NCI-H2107 treated with DMSO at 0.1 percent for 48 hours (cell line): ENCODE measurements at regions not wholly inside any gene's neighbourhood (a gene's known extent, or its start where the extent isn't known, plus 50 kb on each side); places are given as distances from the start of the nearest gene placed in this dataset.
A peak's percentile ranks its signal among the peaks of the same experiment; 100 is the strongest.

ENCODE experiments used
- DNase-seq: peaks from one replicate; lab custom pipeline; 2025; ENCODE audit not compliant: unreplicated experiment; lab: John Stamatoyannopoulos, UW

DNA sequence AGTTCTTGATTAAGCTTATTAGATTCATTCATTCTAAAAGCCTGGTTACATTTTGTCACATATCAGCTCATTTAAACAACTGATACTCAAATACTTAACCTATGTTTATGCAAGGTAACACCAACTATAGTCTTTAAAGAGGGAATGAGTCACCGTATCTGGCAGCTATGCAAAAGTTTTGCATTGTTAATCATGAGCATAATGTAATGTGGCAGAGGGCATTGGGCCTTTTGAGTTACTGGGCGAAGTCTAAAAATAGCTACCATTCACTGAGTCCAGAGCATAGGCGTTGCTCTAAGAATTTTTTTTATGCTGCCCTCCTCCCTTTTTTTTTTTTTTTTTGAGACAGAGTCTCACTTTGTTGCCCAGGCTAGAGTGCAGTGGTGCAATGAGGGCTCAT, 277.7 kb upstream of the ZNF717 start:
- no peak for DNase-seq

DNA sequence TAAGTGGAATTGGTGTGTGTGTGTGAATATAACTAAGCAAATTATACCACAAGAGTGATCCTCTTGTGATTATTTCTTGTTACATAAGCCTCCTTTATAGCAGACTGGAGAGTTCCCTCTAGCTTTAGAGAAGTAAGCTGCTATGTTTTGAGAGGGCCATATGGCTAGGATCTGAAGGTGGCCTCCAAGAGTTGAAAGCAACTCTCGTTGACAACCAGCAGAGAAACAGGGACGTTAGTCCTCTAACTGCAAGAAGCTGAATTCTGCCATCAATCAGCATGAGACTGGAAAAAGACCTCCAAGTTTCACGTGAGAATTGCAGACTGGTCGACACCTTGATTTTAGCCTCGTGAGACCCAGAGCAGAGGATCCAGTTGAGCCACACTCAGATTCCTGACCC, 278.5 kb upstream of the ZNF717 start:
- no peak for DNase-seq

GRCh38 chr3:76065964-76066363, 280.6 kb upstream of the ZNF717 start:
- DNase-seq: no peak

DNA sequence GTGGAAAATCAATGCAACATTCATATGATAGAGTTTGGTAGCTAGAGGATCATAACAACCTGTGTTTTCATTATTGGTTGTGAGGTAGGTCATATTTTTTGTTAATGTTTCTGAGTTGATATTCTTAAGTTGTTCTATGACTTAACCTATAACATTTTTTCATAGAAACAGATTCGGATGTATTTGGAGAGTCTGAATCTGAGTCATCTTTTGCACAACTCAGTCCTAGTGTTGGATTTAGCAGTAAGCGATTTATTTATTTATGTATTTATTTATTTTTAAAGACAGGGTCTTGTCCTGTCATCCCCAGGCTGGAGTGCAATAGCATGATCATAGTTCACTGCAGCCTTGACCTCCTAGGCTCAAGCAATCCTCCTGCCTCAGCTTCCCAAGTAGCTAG, 292.8 kb upstream of the ZNF717 start:
- no peak for DNase-seq

- DNase-seq: no peak
Observed at GRCh38 chr3:76083992-76084391, 298.6 kb upstream of the ZNF717 start.

DNA sequence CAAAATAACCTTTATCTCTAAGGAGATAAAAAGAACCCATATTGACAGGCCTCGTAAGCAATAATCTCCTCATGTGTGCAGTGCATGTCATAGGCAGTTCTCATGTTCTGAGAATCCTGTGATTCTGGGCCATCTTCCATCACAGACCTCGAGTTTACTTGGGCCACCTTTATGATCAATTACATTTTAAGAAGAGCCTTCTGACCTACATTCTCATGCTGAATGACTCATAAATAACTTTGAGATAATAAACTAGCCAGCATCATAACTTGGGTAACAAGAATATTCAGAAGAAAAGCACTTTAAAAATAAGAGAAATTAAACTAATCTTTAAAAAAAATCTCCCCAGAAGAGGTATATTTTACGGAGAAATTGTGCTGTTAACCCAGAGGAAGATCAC, 310.7 kb upstream of the ZNF717 start:
- DNase-seq: no peak

DNA sequence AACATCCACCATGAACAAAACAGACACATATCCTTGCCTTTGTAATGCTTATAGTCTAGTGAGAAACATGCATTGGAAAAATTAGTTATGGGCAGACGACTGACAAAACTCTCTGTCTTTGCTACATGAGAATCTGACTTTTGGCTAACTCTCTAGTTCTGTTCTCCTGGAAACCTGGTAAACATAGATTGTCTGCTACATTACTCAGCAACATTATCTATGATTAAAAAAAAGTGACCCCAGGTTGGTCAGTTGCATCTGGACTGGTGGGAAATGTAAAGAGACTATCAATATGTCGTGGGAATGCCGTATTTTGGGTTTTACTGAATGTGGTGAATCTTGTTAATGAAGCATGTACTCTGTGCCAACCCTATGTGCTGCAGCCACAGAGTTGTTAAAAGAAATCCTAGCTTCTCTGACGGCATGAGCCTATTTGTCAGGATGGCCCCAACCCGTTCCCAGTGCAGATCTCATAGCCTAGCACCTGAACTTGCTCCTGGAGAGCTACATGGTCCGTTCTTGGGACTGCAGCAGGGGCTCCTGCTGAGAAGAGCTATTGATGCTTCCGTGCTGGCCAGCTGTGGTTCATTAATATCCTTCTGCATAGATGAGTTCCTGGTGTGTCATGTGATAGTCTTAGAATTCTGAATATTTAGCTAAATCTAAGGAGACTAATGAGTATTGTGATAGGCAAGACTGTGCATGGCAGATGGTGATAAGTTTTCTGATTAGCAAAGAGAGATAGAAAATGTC, 311.7 kb upstream of the ZNF717 start:
- DNase-seq: no peak

DNA sequence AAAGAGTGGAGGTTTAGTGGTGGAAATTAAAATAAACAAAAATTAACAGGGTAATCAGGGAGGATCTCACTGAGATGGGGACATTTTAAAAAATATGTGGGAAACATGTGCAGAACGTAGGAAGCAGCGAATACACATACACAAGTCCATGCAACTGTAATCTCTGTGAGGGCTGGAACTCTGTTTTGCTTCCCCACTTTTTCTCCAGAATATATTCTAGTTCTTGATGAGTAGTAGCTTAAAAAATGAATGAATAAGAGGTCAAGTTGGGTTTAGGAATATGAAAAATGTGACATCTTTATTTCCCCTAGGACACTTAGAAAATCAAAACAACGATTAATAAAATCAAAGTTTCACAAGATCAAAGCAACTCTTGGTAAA, 312.2 kb upstream of the ZNF717 start:
- no peak for DNase-seq

- DNase-seq: no peak
Observed at GRCh38 chr3:76099956-76100355, 314.6 kb upstream of the ZNF717 start.

GRCh38 chr3:76107935-76108570, 322.7 kb upstream of the ZNF717 start:
- DNase-seq: peak; percentile 1

GRCh38 chr3:76111808-76112207, 326.5 kb upstream of the ZNF717 start:
- no peak for DNase-seq

- DNase-seq: no peak
Observed at GRCh38 chr3:76122007-76122406, 336.7 kb upstream of the ZNF717 start.

GRCh38 chr3:76129441-76129840, 344.1 kb upstream of the ZNF717 start:
- DNase-seq: no peak

- DNase-seq: no peak
Observed at GRCh38 chr3:76131396-76132153, 346.2 kb upstream of the ZNF717 start.

GRCh38 chr3:76132154-76132470, 346.8 kb upstream of the ZNF717 start:
- no peak for DNase-seq

DNA sequence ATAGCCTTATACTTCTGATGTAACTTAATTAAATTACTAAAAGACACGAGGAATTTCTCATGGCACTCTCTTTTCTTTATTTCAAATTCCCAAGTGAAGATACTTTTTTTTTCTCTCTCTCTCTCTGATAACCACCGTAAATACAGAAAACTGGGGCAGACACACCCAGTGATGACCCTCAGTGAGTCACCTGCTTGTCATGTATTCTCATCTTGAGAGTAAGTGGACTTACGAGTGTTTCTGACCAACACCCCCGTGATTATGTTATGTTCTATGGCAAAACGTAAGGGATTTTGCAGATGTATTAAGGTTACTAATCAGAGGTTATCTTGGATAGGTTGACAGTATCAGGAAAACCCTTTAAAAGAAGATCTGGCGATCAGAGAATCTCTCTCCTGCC, 348.8 kb upstream of the ZNF717 start:
- DNase-seq: no peak

DNA sequence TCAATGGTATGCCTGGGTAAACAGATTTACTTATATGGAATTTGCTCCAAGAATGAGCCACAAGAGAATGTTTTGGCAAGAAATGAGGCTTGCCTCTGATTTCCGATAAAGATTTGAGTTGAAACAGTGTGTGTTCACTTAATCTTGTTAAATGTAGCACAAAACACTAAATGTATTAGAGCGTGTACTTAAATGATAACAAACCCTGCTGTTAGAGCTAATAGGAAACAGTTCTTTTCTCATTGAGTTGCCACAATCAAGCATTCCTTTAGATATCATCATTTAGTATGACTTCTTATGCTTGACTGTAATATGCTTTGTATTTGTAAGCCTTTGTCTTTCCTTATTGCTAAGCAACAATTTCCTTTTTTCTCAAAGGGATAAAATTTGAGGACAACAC, 353.6 kb upstream of the ZNF717 start:
- DNase-seq: no peak

- no peak for DNase-seq
Observed at GRCh38 chr3:76147846-76148245, 362.5 kb upstream of the ZNF717 start.

DNA sequence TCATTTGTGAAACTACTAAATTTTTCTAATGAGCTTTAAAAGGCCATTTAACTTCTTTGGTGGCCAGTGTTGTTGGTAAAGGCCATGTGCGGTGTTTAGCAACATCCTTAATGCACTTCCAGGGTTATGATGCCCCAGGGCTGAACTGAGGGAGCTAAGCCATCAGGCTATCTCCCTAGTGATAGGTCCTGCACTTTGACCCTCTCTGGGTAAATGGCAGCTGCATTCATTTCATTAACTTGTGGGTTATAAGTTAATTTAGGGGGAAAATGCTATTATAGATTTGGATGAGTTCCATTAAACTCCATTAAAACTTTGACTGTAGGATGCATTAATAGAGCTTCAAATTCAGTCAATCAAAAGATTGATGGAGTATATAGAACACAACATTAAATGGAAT, 366.7 kb upstream of the ZNF717 start:
- no peak for DNase-seq

- no peak for DNase-seq
Observed at GRCh38 chr3:76161856-76162255, 376.5 kb upstream of the ZNF717 start.

GRCh38 chr3:76171647-76172046, 386.3 kb upstream of the ZNF717 start:
- DNase-seq: no peak

DNA sequence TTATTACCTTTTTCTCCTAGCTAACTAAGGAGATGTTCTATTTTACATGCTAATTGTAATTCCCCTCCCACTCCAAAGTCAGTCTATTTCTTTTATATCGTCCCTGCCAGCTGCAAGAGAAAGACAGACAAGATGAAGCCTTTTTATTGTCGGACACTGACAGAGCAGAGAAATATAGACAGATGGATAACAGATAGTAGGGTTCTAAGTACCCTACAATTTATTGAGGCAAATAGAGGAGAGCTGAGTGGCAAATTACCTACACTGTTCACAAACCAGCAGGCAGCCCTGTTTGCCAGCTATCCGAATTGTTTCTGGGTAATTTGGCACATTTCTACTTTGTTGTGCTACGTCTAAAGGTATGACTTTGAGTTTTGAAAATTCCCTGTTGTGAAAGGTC, 392.3 kb upstream of the ZNF717 start:
- DNase-seq: no peak
